ENCODE measurements at regions not wholly inside any gene's neighbourhood (a gene's known extent, or its start where the extent isn't known, plus 50 kb on each side); places are given as distances from the start of the nearest gene placed in this dataset.

DNA sequence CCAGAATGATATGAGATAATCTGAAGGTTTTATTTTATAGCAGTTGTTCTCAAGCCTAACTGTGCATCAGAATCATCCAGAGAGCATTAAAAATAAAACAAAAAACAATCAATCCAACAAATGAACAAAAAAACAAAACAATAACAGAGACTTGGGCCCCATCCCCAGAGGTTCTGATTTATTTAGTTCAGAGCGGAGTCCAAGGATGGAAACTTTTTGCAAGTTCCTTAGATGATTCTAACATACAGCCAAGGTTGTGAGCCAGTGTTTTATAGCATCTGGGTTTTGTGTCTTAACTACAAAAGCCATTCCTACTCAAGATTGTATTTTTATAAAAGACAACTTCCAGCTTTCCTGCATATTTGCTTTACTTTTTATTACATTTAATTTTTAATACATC lies 59.4 kb upstream of the GRPR start:
- no peak for DNase-seq (ENCODE audit: low spot score)
- Histone ChIP-seq H3K4me3 (ENCODE audit: low read depth in 1 of 3, low read length in 3 of 3) (no peak overlapping the region), H3K27me3 (ENCODE audit: control insufficient read depth in 4 of 4, insufficient read depth in 4 of 4, low read length in 3 of 4) (no peaks in the 10 kb centered on the region), H3K4me1 (ENCODE audit: control insufficient read depth in 4 of 4, insufficient read depth in 4 of 4, low read length in 3 of 4) (no peaks in the 10 kb centered on the region), H3K9ac (ENCODE audit: low read depth in 1 of 2, low read length in 2 of 2) (no peak overlapping the region), H3K27ac (ENCODE audit: low read depth in 1 of 2, low read length in 2 of 2) (no peak overlapping the region), H3K36me3 (ENCODE audit: control insufficient read depth in 4 of 4, insufficient read depth in 3 of 4, low read depth in 1 of 4, low read length in 3 of 4) (no peaks in the 10 kb centered on the region), H3K9me3 (ENCODE audit: control insufficient read depth in 4 of 4, low read length in 3 of 4) (peaks cover 0 to 3% (median 0%) of the 10 kb centered on the region in 4 donors)
- TF ChIP-seq FOXA1 (IDR thresholded peaks at IDR 0.05) (no peak), EGR1 (IDR thresholded peaks at IDR 0.05; ENCODE audit: low read depth in 2 of 2) (no peak), HNF4A (conservative IDR thresholded peaks at IDR 0.05) (no peak), ATF3 (IDR thresholded peaks at IDR 0.05) (no peak), RXRA (IDR thresholded peaks at IDR 0.05) (no peak), SP1 (IDR thresholded peaks at IDR 0.05) (no peak)
- WGBS, result 100% methylated on average over 1 of the region's 1 CpG

DNA sequence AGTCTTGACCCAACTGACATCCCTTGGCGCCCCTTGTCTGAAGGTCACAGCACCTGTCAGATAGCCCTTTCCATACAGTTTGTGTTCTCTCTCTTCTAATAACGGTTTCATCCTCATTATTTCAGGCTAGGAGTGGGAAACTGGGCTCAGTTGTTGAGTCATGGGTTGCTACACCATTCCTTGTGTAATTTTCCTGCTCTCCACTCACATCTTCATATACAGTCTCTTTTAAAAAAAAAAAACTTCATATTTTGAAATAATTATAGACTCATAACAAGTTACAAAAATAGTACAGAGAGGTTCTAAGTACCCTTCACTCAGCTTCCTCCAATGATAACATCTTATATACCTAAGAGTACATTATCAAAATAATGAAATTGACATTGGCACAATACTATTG lies 60.2 kb upstream of the GRPR start:
- no peak for TF ChIP-seq HNF4A (conservative IDR thresholded peaks at IDR 0.05)
- TF ChIP-seq FOXA1 (IDR thresholded peaks at IDR 0.05), result no peak
- no peak for TF ChIP-seq RXRA (IDR thresholded peaks at IDR 0.05)
- no peak for TF ChIP-seq GABPA (IDR thresholded peaks at IDR 0.05 in 1 of 2, conservative IDR thresholded peaks at IDR 0.05 in 1 of 2)
- TF ChIP-seq, protein P1, sequence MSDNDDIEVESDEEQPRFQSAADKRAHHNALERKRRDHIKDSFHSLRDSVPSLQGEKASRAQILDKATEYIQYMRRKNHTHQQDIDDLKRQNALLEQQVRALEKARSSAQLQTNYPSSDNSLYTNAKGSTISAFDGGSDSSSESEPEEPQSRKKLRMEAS (IDR thresholded peaks at IDR 0.05), result no peak
- TF ChIP-seq SP1 (IDR thresholded peaks at IDR 0.05), result no peak
- TF ChIP-seq RAD21 (IDR thresholded peaks at IDR 0.05), result no peak
- TF ChIP-seq FOXA2 (IDR thresholded peaks at IDR 0.05), result no peak
- no peak for TF ChIP-seq JUND (IDR thresholded peaks at IDR 0.05)
- TF ChIP-seq, protein P2, sequence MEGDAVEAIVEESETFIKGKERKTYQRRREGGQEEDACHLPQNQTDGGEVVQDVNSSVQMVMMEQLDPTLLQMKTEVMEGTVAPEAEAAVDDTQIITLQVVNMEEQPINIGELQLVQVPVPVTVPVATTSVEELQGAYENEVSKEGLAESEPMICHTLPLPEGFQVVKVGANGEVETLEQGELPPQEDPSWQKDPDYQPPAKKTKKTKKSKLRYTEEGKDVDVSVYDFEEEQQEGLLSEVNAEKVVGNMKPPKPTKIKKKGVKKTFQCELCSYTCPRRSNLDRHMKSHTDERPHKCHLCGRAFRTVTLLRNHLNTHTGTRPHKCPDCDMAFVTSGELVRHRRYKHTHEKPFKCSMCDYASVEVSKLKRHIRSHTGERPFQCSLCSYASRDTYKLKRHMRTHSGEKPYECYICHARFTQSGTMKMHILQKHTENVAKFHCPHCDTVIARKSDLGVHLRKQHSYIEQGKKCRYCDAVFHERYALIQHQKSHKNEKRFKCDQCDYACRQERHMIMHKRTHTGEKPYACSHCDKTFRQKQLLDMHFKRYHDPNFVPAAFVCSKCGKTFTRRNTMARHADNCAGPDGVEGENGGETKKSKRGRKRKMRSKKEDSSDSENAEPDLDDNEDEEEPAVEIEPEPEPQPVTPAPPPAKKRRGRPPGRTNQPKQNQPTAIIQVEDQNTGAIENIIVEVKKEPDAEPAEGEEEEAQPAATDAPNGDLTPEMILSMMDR (IDR thresholded peaks at IDR 0.05; ENCODE audit: low read depth, low read length, missing input control), result no peak
- no peak for TF ChIP-seq NR2F2 (IDR thresholded peaks at IDR 0.05)
- no peak for TF ChIP-seq REST (IDR thresholded peaks at IDR 0.05)
- TF ChIP-seq ATF3 (IDR thresholded peaks at IDR 0.05), result no peak
- no peak for TF ChIP-seq HNF4G (IDR thresholded peaks at IDR 0.05)
- TF ChIP-seq YY1 (IDR thresholded peaks at IDR 0.05), result no peak
- TF ChIP-seq EGR1 (IDR thresholded peaks at IDR 0.05; ENCODE audit: low read depth in 2 of 2), result no peak
- TF ChIP-seq TAF1 (conservative IDR thresholded peaks at IDR 0.05), result no peak
- TF ChIP-seq, protein P3, sequence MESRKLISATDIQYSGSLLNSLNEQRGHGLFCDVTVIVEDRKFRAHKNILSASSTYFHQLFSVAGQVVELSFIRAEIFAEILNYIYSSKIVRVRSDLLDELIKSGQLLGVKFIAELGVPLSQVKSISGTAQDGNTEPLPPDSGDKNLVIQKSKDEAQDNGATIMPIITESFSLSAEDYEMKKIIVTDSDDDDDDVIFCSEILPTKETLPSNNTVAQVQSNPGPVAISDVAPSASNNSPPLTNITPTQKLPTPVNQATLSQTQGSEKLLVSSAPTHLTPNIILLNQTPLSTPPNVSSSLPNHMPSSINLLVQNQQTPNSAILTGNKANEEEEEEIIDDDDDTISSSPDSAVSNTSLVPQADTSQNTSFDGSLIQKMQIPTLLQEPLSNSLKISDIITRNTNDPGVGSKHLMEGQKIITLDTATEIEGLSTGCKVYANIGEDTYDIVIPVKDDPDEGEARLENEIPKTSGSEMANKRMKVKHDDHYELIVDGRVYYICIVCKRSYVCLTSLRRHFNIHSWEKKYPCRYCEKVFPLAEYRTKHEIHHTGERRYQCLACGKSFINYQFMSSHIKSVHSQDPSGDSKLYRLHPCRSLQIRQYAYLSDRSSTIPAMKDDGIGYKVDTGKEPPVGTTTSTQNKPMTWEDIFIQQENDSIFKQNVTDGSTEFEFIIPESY (IDR thresholded peaks at IDR 0.05), result no peak
- no peak overlapping the region for H3K9ac ChIP-seq (ENCODE audit: low read depth in 1 of 2, low read length in 2 of 2)
- WGBS, result 70% methylated on average over 2 of the region's 2 CpGs
- H3K4me3 ChIP-seq (ENCODE audit: low read depth in 1 of 3, low read length in 3 of 3), result no peak overlapping the region
- peaks cover 0 to 3% (median 0%) of the 10 kb centered on the region in 4 donors for H3K9me3 ChIP-seq (ENCODE audit: control insufficient read depth in 4 of 4, low read length in 3 of 4)
- no peaks in the 10 kb centered on the region for H3K36me3 ChIP-seq (ENCODE audit: control insufficient read depth in 4 of 4, insufficient read depth in 3 of 4, low read depth in 1 of 4, low read length in 3 of 4)
- no peaks in the 10 kb centered on the region for H3K4me1 ChIP-seq (ENCODE audit: control insufficient read depth in 4 of 4, insufficient read depth in 4 of 4, low read length in 3 of 4)
- no peaks in the 10 kb centered on the region for H3K27me3 ChIP-seq (ENCODE audit: control insufficient read depth in 4 of 4, insufficient read depth in 4 of 4, low read length in 3 of 4)
- H3K27ac ChIP-seq (ENCODE audit: low read depth in 1 of 2, low read length in 2 of 2), result no peak overlapping the region
- DNase-seq (ENCODE audit: low spot score), result no peak

All from liver (tissue), 8 donors.